ENCODE measurements at regions not wholly inside any gene's neighbourhood (a gene's known extent, or its start where the extent isn't known, plus 50 kb on each side); places are given as distances from the start of the nearest gene placed in this dataset.

DNA sequence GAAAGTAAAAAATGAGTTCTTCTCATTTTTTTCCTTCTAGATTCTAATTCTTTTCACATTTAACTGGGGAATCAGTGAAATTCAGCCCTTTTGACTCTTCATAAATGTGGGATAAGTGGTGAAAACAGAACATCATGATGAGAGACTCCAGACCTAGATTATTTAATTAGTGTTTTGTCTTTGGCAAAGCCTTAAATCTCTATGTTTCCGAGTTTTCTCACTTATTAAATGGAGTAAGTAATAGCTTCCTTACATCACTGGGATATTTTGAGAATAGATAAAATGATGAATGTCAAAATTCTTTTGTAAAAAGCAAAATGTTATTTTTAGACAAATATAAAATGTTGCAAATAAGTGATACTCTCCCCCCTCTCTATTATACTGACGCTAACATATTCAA lies 468.6 kb upstream of the ARRDC3 start:
- no peak for DNase-seq (ENCODE audit: low read depth)
- H3K4me3 ChIP-seq (replicated peaks; ENCODE audit: low read depth, low read length), result no peak overlapping the region
- TF ChIP-seq, protein P1, sequence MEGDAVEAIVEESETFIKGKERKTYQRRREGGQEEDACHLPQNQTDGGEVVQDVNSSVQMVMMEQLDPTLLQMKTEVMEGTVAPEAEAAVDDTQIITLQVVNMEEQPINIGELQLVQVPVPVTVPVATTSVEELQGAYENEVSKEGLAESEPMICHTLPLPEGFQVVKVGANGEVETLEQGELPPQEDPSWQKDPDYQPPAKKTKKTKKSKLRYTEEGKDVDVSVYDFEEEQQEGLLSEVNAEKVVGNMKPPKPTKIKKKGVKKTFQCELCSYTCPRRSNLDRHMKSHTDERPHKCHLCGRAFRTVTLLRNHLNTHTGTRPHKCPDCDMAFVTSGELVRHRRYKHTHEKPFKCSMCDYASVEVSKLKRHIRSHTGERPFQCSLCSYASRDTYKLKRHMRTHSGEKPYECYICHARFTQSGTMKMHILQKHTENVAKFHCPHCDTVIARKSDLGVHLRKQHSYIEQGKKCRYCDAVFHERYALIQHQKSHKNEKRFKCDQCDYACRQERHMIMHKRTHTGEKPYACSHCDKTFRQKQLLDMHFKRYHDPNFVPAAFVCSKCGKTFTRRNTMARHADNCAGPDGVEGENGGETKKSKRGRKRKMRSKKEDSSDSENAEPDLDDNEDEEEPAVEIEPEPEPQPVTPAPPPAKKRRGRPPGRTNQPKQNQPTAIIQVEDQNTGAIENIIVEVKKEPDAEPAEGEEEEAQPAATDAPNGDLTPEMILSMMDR (IDR thresholded peaks at IDR 0.05; ENCODE audit: low read length, missing control alignments), result no peak

DNA sequence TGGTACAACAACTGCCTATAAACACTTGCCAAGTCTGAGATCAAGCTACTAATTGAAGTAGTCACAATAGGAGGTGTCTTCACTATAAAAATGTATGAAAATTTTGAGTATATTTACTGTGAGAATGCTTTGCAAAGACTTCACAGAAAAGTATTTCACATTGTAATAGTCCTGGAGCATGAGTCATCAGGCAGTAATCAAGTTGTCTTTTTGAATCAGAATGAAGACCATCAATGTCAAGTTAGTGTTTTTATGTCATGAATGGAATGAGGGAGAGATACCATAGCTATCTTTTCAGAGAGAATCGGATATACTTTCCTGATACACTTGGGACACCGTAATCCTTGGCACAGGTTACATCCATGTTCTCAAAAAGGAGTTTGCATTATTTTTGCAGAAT lies 466.9 kb upstream of the ARRDC3 start:
- peak; percentile 3 for DNase-seq (ENCODE audit: low read depth)
- TF ChIP-seq, protein P1 (IDR thresholded peaks at IDR 0.05; ENCODE audit: low read length, missing control alignments), result no peak
- H3K4me3 ChIP-seq (replicated peaks; ENCODE audit: low read depth, low read length), result no peak overlapping the region

DNA sequence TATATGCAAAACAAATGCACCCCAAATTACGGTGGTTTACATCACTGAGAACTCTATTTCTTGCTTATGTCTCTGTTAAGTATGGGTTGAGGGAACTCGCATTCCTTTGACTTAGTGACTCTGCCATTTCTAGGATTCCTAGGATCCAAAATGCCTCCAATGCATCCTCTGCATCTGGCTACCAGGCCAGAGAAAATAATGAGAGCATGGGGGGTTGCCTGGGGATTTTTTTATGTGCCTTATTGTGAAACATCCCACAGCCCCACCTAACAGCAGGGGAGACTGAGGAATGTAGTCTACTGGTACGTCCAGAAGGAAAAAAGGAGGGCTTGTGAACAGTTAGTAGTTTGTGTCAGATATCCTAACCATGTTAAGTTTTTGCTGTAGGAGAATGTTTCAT lies 466.0 kb upstream of the ARRDC3 start:
- H3K4me3 ChIP-seq (replicated peaks; ENCODE audit: low read depth, low read length), result no peak overlapping the region
- DNase-seq (ENCODE audit: low read depth), result no peak
- TF ChIP-seq, protein P1 (IDR thresholded peaks at IDR 0.05; ENCODE audit: low read length, missing control alignments), result no peak

DNA sequence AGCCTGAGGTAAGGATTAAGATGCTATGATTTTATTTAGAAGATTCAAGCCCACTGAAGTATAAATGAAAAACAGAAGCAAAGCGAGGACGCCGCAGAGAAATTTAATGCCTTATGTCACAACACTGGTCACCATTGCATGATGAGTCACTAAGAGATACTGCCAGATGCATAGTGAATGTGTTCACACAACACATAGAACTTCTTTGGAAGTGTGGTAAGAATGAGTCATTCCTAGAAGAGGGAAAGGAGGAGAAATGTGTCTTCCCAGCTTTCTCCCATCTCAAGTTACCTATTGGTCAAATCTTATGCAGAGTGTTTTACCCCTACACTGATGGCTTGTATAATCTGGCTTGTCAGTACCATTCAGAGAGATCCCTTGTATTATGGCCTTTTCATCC lies 465.3 kb upstream of the ARRDC3 start:
- H3K4me3 ChIP-seq (replicated peaks; ENCODE audit: low read depth, low read length), result no peak overlapping the region
- TF ChIP-seq, protein P1 (IDR thresholded peaks at IDR 0.05; ENCODE audit: low read length, missing control alignments), result no peak
- DNase-seq (ENCODE audit: low read depth), result peak; percentile 69

DNA sequence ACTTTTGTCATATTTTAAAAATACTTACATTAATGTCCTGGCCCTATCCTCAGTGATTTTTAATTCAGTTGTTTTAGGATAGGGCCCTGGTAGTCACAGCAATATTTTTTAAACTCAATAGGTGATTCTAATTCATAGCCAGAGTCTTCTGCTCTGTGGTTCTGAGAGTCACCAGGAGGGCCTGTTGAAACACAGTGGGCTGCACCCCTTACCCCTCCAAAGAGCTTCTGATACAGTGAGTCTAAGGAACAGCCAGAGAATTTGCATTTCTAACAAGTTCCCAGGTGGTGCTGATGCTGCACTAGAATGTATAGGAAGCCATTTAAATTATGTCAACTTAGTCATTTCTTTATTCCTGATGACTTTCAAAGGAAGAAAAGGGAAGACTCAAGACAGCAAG lies 458.3 kb upstream of the ARRDC3 start:
- no peak for DNase-seq (ENCODE audit: low read depth)
- TF ChIP-seq, protein P1 (IDR thresholded peaks at IDR 0.05; ENCODE audit: low read length, missing control alignments), result no peak

DNA sequence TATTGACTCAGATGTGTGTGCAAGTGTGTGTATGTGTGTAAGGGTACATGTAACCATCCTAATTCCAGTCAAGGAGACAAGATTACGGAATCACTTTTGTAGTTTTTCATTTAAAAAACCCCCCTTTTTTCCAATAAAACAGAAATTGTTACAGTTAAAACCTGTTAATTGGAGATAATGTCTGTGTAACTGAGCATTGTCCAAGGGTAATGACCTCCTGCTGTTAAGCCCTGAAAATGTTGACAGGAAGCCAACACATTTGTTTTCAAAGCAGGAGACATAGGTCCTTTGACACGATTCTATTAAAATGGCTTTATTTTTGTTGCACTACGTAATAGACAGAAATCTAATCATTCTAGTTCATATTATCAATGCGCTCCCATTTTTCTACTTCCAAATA lies 457.3 kb upstream of the ARRDC3 start:
- TF ChIP-seq, protein P1 (IDR thresholded peaks at IDR 0.05; ENCODE audit: low read length, missing control alignments), result no peak
- no peak overlapping the region for H3K4me3 ChIP-seq (replicated peaks; ENCODE audit: low read depth, low read length)
- DNase-seq (ENCODE audit: low read depth), result no peak

More for the DNA sequence above, 458.3 kb upstream of the ARRDC3 start:
- no peak overlapping the region for H3K4me3 ChIP-seq (replicated peaks; ENCODE audit: low read depth, low read length)

DNA sequence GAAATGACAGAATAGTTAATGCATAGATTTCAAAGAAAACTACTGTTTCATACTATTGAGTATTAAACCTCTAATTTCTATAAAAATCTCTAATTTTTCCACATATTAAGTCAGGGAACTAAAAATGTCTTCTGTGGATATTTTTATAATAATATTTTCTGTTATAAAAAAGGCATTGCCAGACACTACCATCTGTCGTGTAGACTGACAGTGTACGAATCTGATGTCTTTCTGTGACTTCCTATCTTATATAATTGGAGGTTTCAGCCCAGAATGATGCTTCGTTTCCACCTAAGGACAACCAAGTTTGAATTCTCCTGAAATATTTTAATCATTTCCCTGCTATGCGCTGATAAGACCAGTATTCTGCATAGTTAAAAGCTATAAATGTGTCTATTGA lies 456.6 kb upstream of the ARRDC3 start:
- no peak overlapping the region for H3K4me3 ChIP-seq (replicated peaks; ENCODE audit: low read depth, low read length)
- no peak for DNase-seq (ENCODE audit: low read depth)
- TF ChIP-seq, protein P1 (IDR thresholded peaks at IDR 0.05; ENCODE audit: low read length, missing control alignments), result no peak
